ENCODE measurements at regions not wholly inside any gene's neighbourhood (a gene's known extent, or its start where the extent isn't known, plus 50 kb on each side); places are given as distances from the start of the nearest gene placed in this dataset.

- DNase-seq, result no peak
Observed at GRCh38 chr11:56932572-56933220, 56.0 kb upstream of the OR5AK2 start.

GRCh38 chr11:56923116-56923515, 65.6 kb upstream of the OR5AK2 start:
- no peak for DNase-seq

GRCh38 chr11:56922421-56922820, 66.3 kb upstream of the OR5AK2 start:
- no peak for DNase-seq

GRCh38 chr11:56917708-56918400, 70.9 kb upstream of the OR5AK2 start:
- no peak for DNase-seq

- DNase-seq, result no peak
Observed at GRCh38 chr11:56916587-56916986, 72.1 kb upstream of the OR5AK2 start.

- no peak for DNase-seq
Observed at GRCh38 chr11:56916162-56916561, 72.6 kb upstream of the OR5AK2 start.

- DNase-seq, result no peak
Observed at GRCh38 chr11:56911312-56911711, 77.4 kb upstream of the OR5AK2 start.

GRCh38 chr11:56910785-56911184, 77.9 kb upstream of the OR5AK2 start:
- no peak for DNase-seq

- DNase-seq, result no peak
Observed at GRCh38 chr11:56910046-56910773, 78.5 kb upstream of the OR5AK2 start.

GRCh38 chr11:56909563-56909962, 79.2 kb upstream of the OR5AK2 start:
- DNase-seq, result no peak

GRCh38 chr11:56909080-56909479, 79.6 kb upstream of the OR5AK2 start:
- no peak for DNase-seq

- DNase-seq, result no peak
Observed at GRCh38 chr11:56906683-56907148, 82.0 kb upstream of the OR5AK2 start.

- DNase-seq, result no peak
Observed at GRCh38 chr11:56905936-56906335, 82.8 kb upstream of the OR5AK2 start.

- DNase-seq, result no peak
Observed at GRCh38 chr11:56905442-56905841, 83.3 kb upstream of the OR5AK2 start.

- no peak for DNase-seq
Observed at GRCh38 chr11:56898856-56899255, 89.9 kb upstream of the OR5AK2 start.

- no peak for DNase-seq
Observed at GRCh38 chr11:56890584-56891305, 98.0 kb upstream of the OR5AK2 start.

GRCh38 chr11:56889986-56890385, 98.7 kb upstream of the OR5AK2 start:
- DNase-seq, result no peak

GRCh38 chr11:56887940-56888339, 100.8 kb upstream of the OR5AK2 start:
- DNase-seq, result no peak

- DNase-seq, result no peak
Observed at GRCh38 chr11:56886455-56886854, 102.3 kb upstream of the OR5AK2 start.

GRCh38 chr11:56885854-56886253, 102.9 kb upstream of the OR5AK2 start:
- no peak for DNase-seq

- DNase-seq, result no peak
Observed at GRCh38 chr11:56885177-56885576, 103.5 kb upstream of the OR5AK2 start.

GRCh38 chr11:56883371-56883987, 105.2 kb upstream of the OR5AK2 start:
- no peak for DNase-seq
